ENCODE measurements at regions not wholly inside any gene's neighbourhood (a gene's known extent, or its start where the extent isn't known, plus 50 kb on each side); places are given as distances from the start of the nearest gene placed in this dataset.

DNA sequence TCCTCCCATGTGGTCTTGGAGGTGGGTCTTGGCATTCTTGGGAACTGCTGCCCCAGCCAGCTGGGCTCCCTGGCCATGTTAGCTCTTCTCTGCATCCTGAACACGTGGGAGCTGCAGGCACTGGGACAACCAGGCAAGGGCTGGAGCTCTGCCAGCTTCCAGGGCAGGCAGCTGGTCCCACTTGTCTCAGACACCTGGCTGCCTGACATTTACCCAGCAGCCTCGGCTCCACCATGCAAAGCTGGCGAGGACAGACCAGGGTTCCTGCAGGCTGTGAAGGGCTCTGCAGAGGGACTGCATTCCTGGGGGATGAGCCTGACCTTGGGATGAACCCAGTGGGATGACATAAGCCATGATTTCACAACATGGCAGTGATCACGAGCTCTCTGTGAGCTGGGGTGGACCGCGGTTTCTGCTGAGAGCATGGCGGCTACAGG is 99.0 kb upstream of the TSHZ3 start:
- TF ChIP-seq, protein P1, sequence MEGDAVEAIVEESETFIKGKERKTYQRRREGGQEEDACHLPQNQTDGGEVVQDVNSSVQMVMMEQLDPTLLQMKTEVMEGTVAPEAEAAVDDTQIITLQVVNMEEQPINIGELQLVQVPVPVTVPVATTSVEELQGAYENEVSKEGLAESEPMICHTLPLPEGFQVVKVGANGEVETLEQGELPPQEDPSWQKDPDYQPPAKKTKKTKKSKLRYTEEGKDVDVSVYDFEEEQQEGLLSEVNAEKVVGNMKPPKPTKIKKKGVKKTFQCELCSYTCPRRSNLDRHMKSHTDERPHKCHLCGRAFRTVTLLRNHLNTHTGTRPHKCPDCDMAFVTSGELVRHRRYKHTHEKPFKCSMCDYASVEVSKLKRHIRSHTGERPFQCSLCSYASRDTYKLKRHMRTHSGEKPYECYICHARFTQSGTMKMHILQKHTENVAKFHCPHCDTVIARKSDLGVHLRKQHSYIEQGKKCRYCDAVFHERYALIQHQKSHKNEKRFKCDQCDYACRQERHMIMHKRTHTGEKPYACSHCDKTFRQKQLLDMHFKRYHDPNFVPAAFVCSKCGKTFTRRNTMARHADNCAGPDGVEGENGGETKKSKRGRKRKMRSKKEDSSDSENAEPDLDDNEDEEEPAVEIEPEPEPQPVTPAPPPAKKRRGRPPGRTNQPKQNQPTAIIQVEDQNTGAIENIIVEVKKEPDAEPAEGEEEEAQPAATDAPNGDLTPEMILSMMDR (IDR thresholded peaks at IDR 0.05): no peak
- TF ChIP-seq, protein P2, sequence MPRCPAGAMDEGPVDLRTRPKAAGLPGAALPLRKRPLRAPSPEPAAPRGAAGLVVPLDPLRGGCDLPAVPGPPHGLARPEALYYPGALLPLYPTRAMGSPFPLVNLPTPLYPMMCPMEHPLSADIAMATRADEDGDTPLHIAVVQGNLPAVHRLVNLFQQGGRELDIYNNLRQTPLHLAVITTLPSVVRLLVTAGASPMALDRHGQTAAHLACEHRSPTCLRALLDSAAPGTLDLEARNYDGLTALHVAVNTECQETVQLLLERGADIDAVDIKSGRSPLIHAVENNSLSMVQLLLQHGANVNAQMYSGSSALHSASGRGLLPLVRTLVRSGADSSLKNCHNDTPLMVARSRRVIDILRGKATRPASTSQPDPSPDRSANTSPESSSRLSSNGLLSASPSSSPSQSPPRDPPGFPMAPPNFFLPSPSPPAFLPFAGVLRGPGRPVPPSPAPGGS (IDR thresholded peaks at IDR 0.05): no peak
- TF ChIP-seq MYC (IDR thresholded peaks at IDR 0.05; ENCODE audit: borderline replicate concordance, low read length): no peak
- TF ChIP-seq, protein P3, sequence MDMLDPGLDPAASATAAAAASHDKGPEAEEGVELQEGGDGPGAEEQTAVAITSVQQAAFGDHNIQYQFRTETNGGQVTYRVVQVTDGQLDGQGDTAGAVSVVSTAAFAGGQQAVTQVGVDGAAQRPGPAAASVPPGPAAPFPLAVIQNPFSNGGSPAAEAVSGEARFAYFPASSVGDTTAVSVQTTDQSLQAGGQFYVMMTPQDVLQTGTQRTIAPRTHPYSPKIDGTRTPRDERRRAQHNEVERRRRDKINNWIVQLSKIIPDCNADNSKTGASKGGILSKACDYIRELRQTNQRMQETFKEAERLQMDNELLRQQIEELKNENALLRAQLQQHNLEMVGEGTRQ (IDR thresholded peaks at IDR 0.05): no peak
- no peak for TF ChIP-seq POLR2A (IDR thresholded peaks at IDR 0.05; ENCODE audit: low read length)

Measured in A549 (cell line).